AG09319 (cell line): ENCODE measurements at regions not wholly inside any gene's neighbourhood (a gene's known extent, or its start where the extent isn't known, plus 50 kb on each side); places are given as distances from the start of the nearest gene placed in this dataset.
A peak's percentile ranks its signal among the peaks of the same experiment; 100 is the strongest.

ENCODE experiments used
- DNase-seq: peaks from one replicate; pipeline ENCODE4 v3.0.0-alpha.2; 2010; ENCODE audit warnings: low read depth; ENCODE audit errors: extremely low read depth
- TF ChIP-seq, protein P1 (sequence below): IDR thresholded peaks from 2 replicates; pipeline ENCODE4 v1.5.1; 2011; ENCODE audit warnings: low read depth, mild to moderate bottlenecking, inconsistent platforms, low read length, moderate library complexity

GRCh38 chr1:93774707-93775106 is 93.1 kb upstream of the BCAR3 start:
- DNase-seq = peak; percentile 37
- TF ChIP-seq, protein P1, sequence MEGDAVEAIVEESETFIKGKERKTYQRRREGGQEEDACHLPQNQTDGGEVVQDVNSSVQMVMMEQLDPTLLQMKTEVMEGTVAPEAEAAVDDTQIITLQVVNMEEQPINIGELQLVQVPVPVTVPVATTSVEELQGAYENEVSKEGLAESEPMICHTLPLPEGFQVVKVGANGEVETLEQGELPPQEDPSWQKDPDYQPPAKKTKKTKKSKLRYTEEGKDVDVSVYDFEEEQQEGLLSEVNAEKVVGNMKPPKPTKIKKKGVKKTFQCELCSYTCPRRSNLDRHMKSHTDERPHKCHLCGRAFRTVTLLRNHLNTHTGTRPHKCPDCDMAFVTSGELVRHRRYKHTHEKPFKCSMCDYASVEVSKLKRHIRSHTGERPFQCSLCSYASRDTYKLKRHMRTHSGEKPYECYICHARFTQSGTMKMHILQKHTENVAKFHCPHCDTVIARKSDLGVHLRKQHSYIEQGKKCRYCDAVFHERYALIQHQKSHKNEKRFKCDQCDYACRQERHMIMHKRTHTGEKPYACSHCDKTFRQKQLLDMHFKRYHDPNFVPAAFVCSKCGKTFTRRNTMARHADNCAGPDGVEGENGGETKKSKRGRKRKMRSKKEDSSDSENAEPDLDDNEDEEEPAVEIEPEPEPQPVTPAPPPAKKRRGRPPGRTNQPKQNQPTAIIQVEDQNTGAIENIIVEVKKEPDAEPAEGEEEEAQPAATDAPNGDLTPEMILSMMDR = no peak

- TF ChIP-seq, protein P1 = no peak
Observed at GRCh38 chr1:93773049-93773838, 91.6 kb upstream of the BCAR3 start.

GRCh38 chr1:93771843-93772242 is 90.2 kb upstream of the BCAR3 start:
- TF ChIP-seq, protein P1 = no peak
- no peak for DNase-seq

More at GRCh38 chr1:93773049-93773838, 91.6 kb upstream of the BCAR3 start:
- DNase-seq = no peak

GRCh38 chr1:93770640-93771039 is 89.0 kb upstream of the BCAR3 start:
- DNase-seq = no peak
- TF ChIP-seq, protein P1 = no peak

- TF ChIP-seq, protein P1 = no peak
- no peak for DNase-seq
Observed at GRCh38 chr1:93769777-93770176, 88.1 kb upstream of the BCAR3 start.

DNA sequence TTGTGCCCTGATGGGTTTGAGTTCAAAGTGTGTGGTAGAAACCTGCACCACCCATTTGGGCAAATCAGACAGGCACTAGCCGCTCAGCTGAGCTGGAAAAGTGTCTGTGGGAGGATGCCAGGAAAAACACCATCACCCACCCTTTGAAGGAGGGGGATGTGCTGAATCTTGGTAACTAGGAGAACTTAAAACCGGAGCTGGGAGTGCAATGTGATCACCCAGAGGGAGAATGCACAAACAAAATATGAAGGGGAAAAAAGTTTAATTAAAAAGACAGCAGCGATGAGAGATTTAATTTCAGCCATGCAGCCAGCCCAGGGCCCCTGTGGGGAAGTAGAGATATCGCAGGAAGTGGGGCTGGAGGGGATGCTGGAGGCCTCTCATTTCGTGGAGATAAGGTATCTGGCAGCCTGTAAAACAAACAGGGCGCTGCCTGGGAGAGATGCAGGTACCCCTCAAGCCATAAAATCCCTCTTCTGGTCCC is 86.8 kb upstream of the BCAR3 start:
- TF ChIP-seq, protein P1 = no peak
- no peak for DNase-seq

GRCh38 chr1:93766451-93766850 is 84.8 kb upstream of the BCAR3 start:
- TF ChIP-seq, protein P1 = no peak
- DNase-seq = no peak
